GM23248 (cell line): ENCODE measurements at regions not wholly inside any gene's neighbourhood (a gene's known extent, or its start where the extent isn't known, plus 50 kb on each side); places are given as distances from the start of the nearest gene placed in this dataset.
"Not testable (repeated sequence)": the region's sequence is repeated elsewhere in the genome, so short reads cannot be mapped to it uniquely, and the experiment has no call there.

Experiments used
- DNase-seq: peaks from one replicate; pipeline ENCODE4 v3.0.0-alpha.2; 2015
- H2AFZ ChIP-seq: fragments of 200-600 bp; sonication (generic); 2 replicates; pipeline ENCODE4 v1.6.1; 2016; ENCODE audit warnings: antibody characterized with exemption
- H3F3A ChIP-seq: fragments of 200-600 bp; sonication (generic); 2 replicates; pipeline ENCODE4 v1.6.1; 2016; ENCODE audit warnings: mild to moderate bottlenecking, antibody characterized with exemption, mixed run types; ENCODE audit not compliant: insufficient read depth
- H3K27ac ChIP-seq: fragments of 200-600 bp; sonication (generic); 2 replicates; pipeline ENCODE4 v1.5.1; 2016; ENCODE audit warnings: mild to moderate bottlenecking
- H3K27me3 ChIP-seq: fragments of 200-600 bp; sonication (generic); replicated peaks from 2 replicates; pipeline ENCODE4 v1.6.1; 2016; ENCODE audit warnings: mild to moderate bottlenecking; ENCODE audit not compliant: insufficient read depth
- H3K36me3 ChIP-seq: fragments of 200-600 bp; sonication (generic); 2 replicates; pipeline ENCODE4 v1.6.1; 2016; ENCODE audit warnings: low read depth, mild to moderate bottlenecking
- H3K4me1 ChIP-seq: fragments of 200-600 bp; sonication (generic); 2 replicates; pipeline ENCODE4 v1.6.1; 2016; ENCODE audit warnings: mild to moderate bottlenecking; ENCODE audit not compliant: insufficient read depth
- H3K4me2 ChIP-seq: fragments of 200-600 bp; sonication (generic); one replicate; pipeline ENCODE4 v1.6.1; 2016; ENCODE audit warnings: mild to moderate bottlenecking; ENCODE audit not compliant: unreplicated experiment
- H3K4me3 ChIP-seq: fragments of 200-600 bp; sonication (generic); 2 replicates; pipeline ENCODE4 v1.5.1; 2016; ENCODE audit warnings: mild to moderate bottlenecking
- H3K79me2 ChIP-seq: fragments of 200-600 bp; sonication (generic); 2 replicates; pipeline ENCODE4 v1.6.1; 2016; ENCODE audit warnings: mild to moderate bottlenecking; ENCODE audit not compliant: insufficient read depth
- H3K9ac ChIP-seq: fragments of 200-600 bp; sonication (generic); 2 replicates; pipeline ENCODE4 v1.6.1; 2016; ENCODE audit warnings: mild to moderate bottlenecking
- H3K9me2 ChIP-seq: fragments of 200-600 bp; sonication (generic); 2 replicates; pipeline ENCODE4 v1.6.1; 2016; ENCODE audit warnings: mixed run types, mild to moderate bottlenecking, moderate library complexity; ENCODE audit not compliant: insufficient read depth
- H3K9me3 ChIP-seq: fragments of 200-600 bp; sonication (generic); one replicate; pipeline ENCODE4 v1.6.1; 2017; ENCODE audit warnings: low read depth
- H4K20me1 ChIP-seq: fragments of 200-600 bp; sonication (generic); 2 replicates; pipeline ENCODE4 v1.6.0; 2016; ENCODE audit not compliant: insufficient read depth
- EZH2 ChIP-seq: fragments of 200-600 bp; sonication (generic); IDR thresholded peaks from 2 replicates; pipeline ENCODE4 v1.6.1; 2018; ENCODE audit warnings: antibody characterized with exemption, mild to moderate bottlenecking; ENCODE audit not compliant: insufficient read depth, poor library complexity, severe bottlenecking
- EZH2phosphoT487 ChIP-seq: fragments of 200-600 bp; sonication (generic); IDR thresholded peaks from 2 replicates; pipeline ENCODE4 v1.6.1; 2018; ENCODE audit warnings: antibody characterized with exemption, moderate library complexity, mild to moderate bottlenecking, low read depth; ENCODE audit not compliant: insufficient read depth
- WGBS, 2 experiments: methylation state at CpG; one replicate each; pipeline ENCODE4 v1.1.6; 2015 to 2017; ENCODE audit warnings: low lambda C conversion rate in 2 of 2, low coverage in 1 of 2; ENCODE audit errors: missing lambda C conversion rate in 2 of 2; 5-methylcytosine and 5-hydroxymethylcytosine counted together
- in situ Hi-C: fragments of 300-500 bp; cut with MboI; formaldehyde crosslinking; loops from 2 replicates; pipeline ENCODE4 v1.15.0; 2020

GRCh38 chr2:131818267-131818973 lies 290.7 kb downstream of the CCDC74A start:
- in situ Hi-C loops, H3K4me3 ChIP-seq, H3K36me3 ChIP-seq, H3K4me2 ChIP-seq, H3K4me1 ChIP-seq, H2AFZ ChIP-seq, H3K27ac ChIP-seq, H4K20me1 ChIP-seq, H3K27me3 ChIP-seq, H3K9me3 ChIP-seq, H3F3A ChIP-seq, H3K9ac ChIP-seq, H3K9me2 ChIP-seq, H3K79me2 ChIP-seq, DNase-seq: not testable (repeated sequence)
- WGBS, 2 experiments: 17 to 20% methylated on average over 4 of the region's 4 CpGs

DNA sequence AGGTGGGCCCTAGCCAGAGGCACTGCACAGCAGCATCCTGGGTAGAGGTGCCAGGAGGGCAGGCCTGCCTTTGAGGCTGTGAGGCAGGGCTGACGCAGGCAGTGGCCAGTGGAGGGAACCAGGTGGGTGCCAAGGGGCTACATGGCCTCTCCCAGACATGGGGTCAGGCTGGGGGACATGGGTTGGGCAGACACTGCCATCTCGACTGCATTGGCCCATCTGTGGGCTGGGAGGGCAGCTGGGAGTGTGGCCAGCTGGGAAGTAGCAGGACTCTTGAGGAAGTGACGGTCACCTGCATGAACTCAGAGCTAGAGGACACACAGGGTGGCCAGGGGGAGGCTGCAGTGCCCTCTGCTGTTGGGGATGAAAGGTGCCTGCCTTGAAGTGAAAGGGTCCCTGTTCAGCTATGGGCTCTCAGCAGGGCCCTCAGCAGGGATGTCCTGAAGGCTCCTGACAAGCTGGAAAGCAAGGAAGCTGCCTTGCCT lies 294.6 kb downstream of the CCDC74A start:
- H3K9ac ChIP-seq, H3K4me1 ChIP-seq, in situ Hi-C loops, H3K27ac ChIP-seq, DNase-seq, H2AFZ ChIP-seq, H3K36me3 ChIP-seq, H3K79me2 ChIP-seq, H3K4me2 ChIP-seq, H3K27me3 ChIP-seq, H3K4me3 ChIP-seq, H3K9me3 ChIP-seq, H3F3A ChIP-seq, H4K20me1 ChIP-seq, H3K9me2 ChIP-seq: not testable (repeated sequence)
- 47 to 63% methylated on average over 3 of the region's 3 CpGs for WGBS, 2 experiments

DNA sequence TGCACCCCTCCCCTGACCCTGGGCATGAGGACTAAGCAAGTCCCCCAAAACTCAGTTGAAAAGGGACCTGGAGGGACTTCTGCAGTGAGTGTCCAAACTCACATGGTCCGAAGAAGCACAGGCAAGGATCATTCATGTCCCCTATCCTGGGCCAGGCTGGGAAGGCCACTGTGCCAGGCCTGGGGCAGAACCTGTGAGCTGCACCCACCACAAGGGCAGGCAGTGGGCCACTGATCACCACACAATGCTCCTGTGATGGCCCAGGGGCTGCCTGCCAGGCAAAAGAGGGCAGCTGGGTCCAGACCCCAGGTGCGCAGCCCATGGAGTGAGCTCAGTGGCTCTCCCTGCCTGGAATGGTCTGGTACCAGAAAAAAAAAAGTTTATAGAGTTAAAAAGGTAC lies 295.4 kb downstream of the CCDC74A start:
- H4K20me1 ChIP-seq, H3K9me2 ChIP-seq, in situ Hi-C loops: not testable (repeated sequence)

GRCh38 chr2:131824986-131825385 lies 297.3 kb downstream of the CCDC74A start:
- H3F3A ChIP-seq, H3K9me2 ChIP-seq, H3K4me2 ChIP-seq, H3K9me3 ChIP-seq, H3K27ac ChIP-seq, H3K36me3 ChIP-seq, H3K4me1 ChIP-seq, H3K79me2 ChIP-seq, H4K20me1 ChIP-seq, H3K4me3 ChIP-seq, H3K27me3 ChIP-seq, H3K9ac ChIP-seq, H2AFZ ChIP-seq, in situ Hi-C loops, DNase-seq: not testable (repeated sequence)
- WGBS, 2 experiments: 41 to 45% methylated on average over 2 of the region's 2 CpGs

More for the DNA sequence above, 295.4 kb downstream of the CCDC74A start:
- DNase-seq, H3K4me2 ChIP-seq, H3F3A ChIP-seq, H3K4me3 ChIP-seq, H3K27ac ChIP-seq, H3K36me3 ChIP-seq, H3K9me3 ChIP-seq, H3K4me1 ChIP-seq, H2AFZ ChIP-seq, H3K9ac ChIP-seq, H3K79me2 ChIP-seq, H3K27me3 ChIP-seq: not testable (repeated sequence)
- 45 to 48% methylated on average over 2 of the region's 2 CpGs for WGBS, 2 experiments

- H3F3A ChIP-seq: no peaks in the 10 kb centered on the region
- no peaks in the 10 kb centered on the region for H3K9me3 ChIP-seq
- no peaks in the 10 kb centered on the region for H3K79me2 ChIP-seq
- H4K20me1 ChIP-seq: no peaks in the 10 kb centered on the region
- H3K4me1 ChIP-seq: no peaks in the 10 kb centered on the region
- in situ Hi-C loops: no loop called here
- H3K4me3 ChIP-seq: no peak overlapping the region
- no peak overlapping the region for H3K27ac ChIP-seq
- no peaks in the 10 kb centered on the region for H3K9me2 ChIP-seq
- H3K9ac ChIP-seq: no peak overlapping the region
- 90 to 91% methylated on average over 43 to 56 of the region's 56 CpGs for WGBS, 2 experiments
- no peak for DNase-seq
- no peaks in the 10 kb centered on the region for H3K36me3 ChIP-seq
- no peaks in the 10 kb centered on the region for H3K27me3 ChIP-seq
- no peak overlapping the region for H3K4me2 ChIP-seq
- TF ChIP-seq EZH2phosphoT487 (no peak), EZH2 (no peak)
- H2AFZ ChIP-seq: no peak overlapping the region
Measured at GRCh38 chr2:131827481-131828163, 299.9 kb downstream of the CCDC74A start.
